ENCODE measurements at regions not wholly inside any gene's neighbourhood (a gene's known extent, or its start where the extent isn't known, plus 50 kb on each side); places are given as distances from the start of the nearest gene placed in this dataset.

GRCh38 chr12:112616469-112617152 is 174.9 kb upstream of the RPH3A start:
- no peaks in the 10 kb centered on the region for H3K9me2 ChIP-seq (ENCODE audit: insufficient read depth, low read length)
- H2AFZ ChIP-seq (ENCODE audit: low read depth, low read length), result no peak overlapping the region
- no peak overlapping the region for H3K27ac ChIP-seq (ENCODE audit: low read length)
- TF ChIP-seq EP300 (conservative IDR thresholded peaks at IDR 0.05; ENCODE audit: poor library complexity, severe bottlenecking), result no peak
- peaks cover 5% of the 10 kb centered on the region for H3F3A ChIP-seq (ENCODE audit: insufficient read depth, low read length, poor library complexity, severe bottlenecking)
- H4K20me1 ChIP-seq (ENCODE audit: insufficient read depth), result no peaks in the 10 kb centered on the region
- peaks cover 10% of the 10 kb centered on the region for H3K9me3 ChIP-seq (ENCODE audit: low read length)
- no peak overlapping the region for H3K4me2 ChIP-seq (ENCODE audit: low read length)
- H3K4me3 ChIP-seq (ENCODE audit: low read length), result peak overlapping the region; percentile 45
- H3K79me2 ChIP-seq (replicated peaks; ENCODE audit: insufficient read depth, low read length), result no peaks in the 10 kb centered on the region
- peaks cover 67% of the 10 kb centered on the region for H3K27me3 ChIP-seq (ENCODE audit: insufficient read depth, low read depth, low read length)
- peak overlapping the region; percentile 30 for H3K9ac ChIP-seq (ENCODE audit: low read length)
- H3K36me3 ChIP-seq (ENCODE audit: insufficient read depth, low read length), result no peaks in the 10 kb centered on the region

GRCh38 chr12:112617153-112617505 is 174.4 kb upstream of the RPH3A start:
- Histone ChIP-seq H3K9me3 (ENCODE audit: low read length) (peaks cover 10% of the 10 kb centered on the region), H2AFZ (ENCODE audit: low read depth, low read length) (no peak overlapping the region), H3K27ac (ENCODE audit: low read length) (no peak overlapping the region), H3K4me2 (ENCODE audit: low read length) (no peak overlapping the region), H3F3A (ENCODE audit: insufficient read depth, low read length, poor library complexity, severe bottlenecking) (no peaks in the 10 kb centered on the region), H3K4me3 (ENCODE audit: low read length) (peak overlapping the region; percentile 45), H3K36me3 (ENCODE audit: insufficient read depth, low read length) (no peaks in the 10 kb centered on the region), H3K9ac (ENCODE audit: low read length) (peak overlapping the region; percentile 30), H3K79me2 (replicated peaks; ENCODE audit: insufficient read depth, low read length) (no peaks in the 10 kb centered on the region), H4K20me1 (ENCODE audit: insufficient read depth) (no peaks in the 10 kb centered on the region), H3K9me2 (ENCODE audit: insufficient read depth, low read length) (no peaks in the 10 kb centered on the region), H3K27me3 (ENCODE audit: insufficient read depth, low read depth, low read length) (peaks cover 67% of the 10 kb centered on the region)
- TF ChIP-seq POLR2AphosphoS5 (IDR thresholded peaks at IDR 0.05), result no peak
- TF ChIP-seq TAF1 (IDR thresholded peaks at IDR 0.05; ENCODE audit: low read depth), result no peak
- no peak for TF ChIP-seq EZH2 (IDR thresholded peaks at IDR 0.05; ENCODE audit: borderline replicate concordance, insufficient read depth, low read length, poor library complexity, severe bottlenecking)
- no peak for TF ChIP-seq EP300 (conservative IDR thresholded peaks at IDR 0.05; ENCODE audit: poor library complexity, severe bottlenecking)
- TF ChIP-seq REST (IDR thresholded peaks at IDR 0.05; ENCODE audit: borderline replicate concordance), result no peak
- TF ChIP-seq RAD21 (conservative IDR thresholded peaks at IDR 0.05), result no peak
- no peak for TF ChIP-seq SMC3 (conservative IDR thresholded peaks at IDR 0.05; ENCODE audit: poor library complexity)
- no peak for TF ChIP-seq MXI1 (conservative IDR thresholded peaks at IDR 0.05; ENCODE audit: poor library complexity, severe bottlenecking)
- no peak for TF ChIP-seq CTCF (IDR thresholded peaks at IDR 0.05; ENCODE audit: poor library complexity, severe bottlenecking)
